ENCODE measurements at regions not wholly inside any gene's neighbourhood (a gene's known extent, or its start where the extent isn't known, plus 50 kb on each side); places are given as distances from the start of the nearest gene placed in this dataset.
A peak's percentile ranks its signal among the peaks of the same experiment; 100 is the strongest.

- no peak for TF ChIP-seq ATF2 (IDR thresholded peaks at IDR 0.05; ENCODE audit: low read length)
Observed at GRCh38 chr16:63326736-63327339, 1290.6 kb upstream of the CDH8 start (continued).

- intact Hi-C loops (cut with micrococcal nuclease; ENCODE audit: unreplicated experiment), result no loop called here
- ChIA-PET RAD21 (ENCODE audit: unreplicated experiment) (no interaction called here), SMC1A (ENCODE audit: uncharacterized antibody, unreplicated experiment) (interaction anchor here (1.0 kb wide), 1 partner anchor 9 kb away, joined by 4 read pairs; no protein-coding TSS in a partner anchor), CTCF (no interaction called here), POLR2A (no interaction called here)
- Histone ChIP-seq H3K4me3 (no peak overlapping the region), H3K36me3 (ENCODE audit: control insufficient read depth in 2 of 2, insufficient read depth in 2 of 2, low read length in 1 of 2) (no peaks in the 10 kb centered on the region), H3K27ac (ENCODE audit: control insufficient read depth, insufficient read depth) (no peak overlapping the region), H3K9ac (ENCODE audit: control insufficient read depth, insufficient read depth, low read length) (no peak overlapping the region), H3K27me3 (replicated peaks in 1 of 2; ENCODE audit: control insufficient read depth in 2 of 2, insufficient read depth in 2 of 2, low read length in 1 of 2) (no peaks in the 10 kb centered on the region), H3K4me1 (ENCODE audit: control insufficient read depth, insufficient read depth, low read length) (no peaks in the 10 kb centered on the region), H3K4me2 (ENCODE audit: control insufficient read depth, insufficient read depth) (no peak overlapping the region), H4K20me1 (ENCODE audit: control insufficient read depth, insufficient read depth) (no peaks in the 10 kb centered on the region), H3K9me3 (replicated peaks; ENCODE audit: control insufficient read depth, insufficient read depth, low read length) (no peaks in the 10 kb centered on the region), H2AFZ (ENCODE audit: control insufficient read depth, low read depth, low read length) (no peak overlapping the region), H3K79me2 (ENCODE audit: control insufficient read depth, insufficient read depth, low read length) (no peaks in the 10 kb centered on the region)
- in situ Hi-C loops (cut with MboI), result no loop called here
- FAIRE-seq (no peak), ATAC-seq (peak; percentile 39), DNase-seq (ENCODE audit: low read depth, low spot score) (no peak)
- WGBS (ENCODE audit: insufficient coverage, insufficient replicate concordance, low lambda C conversion rate, missing lambda C conversion rate), result 21% methylated on average over 5 of the region's 5 CpGs
- BruUV-seq (replicated peaks), result no TSS peak
- no peak for TF ChIP-seq POLR2A (IDR thresholded peaks at IDR 0.05; ENCODE audit: low read depth, low read length)
- no peak for TF ChIP-seq JUNB (IDR thresholded peaks at IDR 0.05)
- no peak for TF ChIP-seq STAT1 (conservative IDR thresholded peaks at IDR 0.05)
- no peak for TF ChIP-seq ZNF274 (IDR thresholded peaks at IDR 0.05; ENCODE audit: insufficient read depth, insufficient read length)
- TF ChIP-seq BMI1 (IDR thresholded peaks at IDR 0.05; ENCODE audit: borderline replicate concordance), result no peak
- no peak for TF ChIP-seq ZNF687 (IDR thresholded peaks at IDR 0.05)
- TF ChIP-seq TCF12 (IDR thresholded peaks at IDR 0.05; ENCODE audit: low read depth, low read length), result no peak
- TF ChIP-seq SMC3 (IDR thresholded peaks at IDR 0.05; ENCODE audit: borderline replicate concordance, low read length), result no peak
- no peak for TF ChIP-seq NFIC (IDR thresholded peaks at IDR 0.05; ENCODE audit: low read depth, low read length)
- TF ChIP-seq ASH2L (IDR thresholded peaks at IDR 0.05; ENCODE audit: borderline replicate concordance, low read depth), result no peak
- no peak for TF ChIP-seq NR2F1 (conservative IDR thresholded peaks at IDR 0.05)
- no peak for TF ChIP-seq ZBED1 (IDR thresholded peaks at IDR 0.05; ENCODE audit: borderline replicate concordance)
- no peak for TF ChIP-seq HDGF (IDR thresholded peaks at IDR 0.05)
- TF ChIP-seq RFX5 (IDR thresholded peaks at IDR 0.05; ENCODE audit: low read depth, low read length), result no peak
- no peak for TF ChIP-seq RCOR1 (conservative IDR thresholded peaks at IDR 0.05; ENCODE audit: low read depth, low read length)
Observed at GRCh38 chr16:63323722-63324705, 1287.8 kb upstream of the CDH8 start.
